ENCODE measurements at regions not wholly inside any gene's neighbourhood (a gene's known extent, or its start where the extent isn't known, plus 50 kb on each side); places are given as distances from the start of the nearest gene placed in this dataset.

- Histone ChIP-seq H3K27me3 (ENCODE audit: insufficient read depth in 3 of 3, low read length in 2 of 3) (no peaks in the 10 kb centered on the region), H3K27ac (no peak overlapping the region), H3K9me3 (no peaks in the 10 kb centered on the region), H3K36me3 (ENCODE audit: insufficient read depth in 1 of 2, low read depth in 1 of 2) (no peaks in the 10 kb centered on the region), H3K4me3 (no peak overlapping the region), H3K4me1 (no peaks in the 10 kb centered on the region)
- ATAC-seq (no peak), DNase-seq (no peak)
- intact Hi-C loops (cut with DNase I), result no loop called here
- TF ChIP-seq, protein P1, sequence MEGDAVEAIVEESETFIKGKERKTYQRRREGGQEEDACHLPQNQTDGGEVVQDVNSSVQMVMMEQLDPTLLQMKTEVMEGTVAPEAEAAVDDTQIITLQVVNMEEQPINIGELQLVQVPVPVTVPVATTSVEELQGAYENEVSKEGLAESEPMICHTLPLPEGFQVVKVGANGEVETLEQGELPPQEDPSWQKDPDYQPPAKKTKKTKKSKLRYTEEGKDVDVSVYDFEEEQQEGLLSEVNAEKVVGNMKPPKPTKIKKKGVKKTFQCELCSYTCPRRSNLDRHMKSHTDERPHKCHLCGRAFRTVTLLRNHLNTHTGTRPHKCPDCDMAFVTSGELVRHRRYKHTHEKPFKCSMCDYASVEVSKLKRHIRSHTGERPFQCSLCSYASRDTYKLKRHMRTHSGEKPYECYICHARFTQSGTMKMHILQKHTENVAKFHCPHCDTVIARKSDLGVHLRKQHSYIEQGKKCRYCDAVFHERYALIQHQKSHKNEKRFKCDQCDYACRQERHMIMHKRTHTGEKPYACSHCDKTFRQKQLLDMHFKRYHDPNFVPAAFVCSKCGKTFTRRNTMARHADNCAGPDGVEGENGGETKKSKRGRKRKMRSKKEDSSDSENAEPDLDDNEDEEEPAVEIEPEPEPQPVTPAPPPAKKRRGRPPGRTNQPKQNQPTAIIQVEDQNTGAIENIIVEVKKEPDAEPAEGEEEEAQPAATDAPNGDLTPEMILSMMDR (IDR thresholded peaks at IDR 0.05), result no peak
These were observed 138.8 kb upstream of the POC5 start for GRCh38 chr5:75856056-75856455.

DNA sequence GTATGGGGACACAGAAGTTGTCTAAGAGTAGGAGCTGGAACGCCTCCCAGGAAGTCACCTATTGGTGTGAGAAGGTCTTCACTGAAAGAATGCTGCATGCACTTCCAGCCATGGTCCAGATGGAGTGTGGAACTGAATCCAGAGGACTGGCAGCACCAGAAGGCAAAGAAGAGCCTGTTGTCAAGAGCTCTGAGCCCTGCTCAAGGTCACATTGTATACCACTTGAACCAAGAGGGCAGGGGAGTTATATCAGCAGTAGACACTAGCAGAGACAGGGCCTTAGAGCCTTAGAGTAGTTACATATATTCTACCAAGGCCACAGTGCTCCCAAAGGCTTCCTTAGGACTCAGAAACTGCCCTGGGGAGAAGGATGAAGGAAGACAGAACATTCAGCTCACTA is 130.8 kb upstream of the POC5 start:
- TF ChIP-seq, protein P1 (IDR thresholded peaks at IDR 0.05), result no peak
- DNase-seq (no peak), ATAC-seq (no peak)
- Histone ChIP-seq H3K4me1 (no peaks in the 10 kb centered on the region), H3K9me3 (no peaks in the 10 kb centered on the region), H3K27ac (no peak overlapping the region), H3K27me3 (ENCODE audit: insufficient read depth in 3 of 3, low read length in 2 of 3) (no peaks in the 10 kb centered on the region), H3K4me3 (no peak overlapping the region), H3K36me3 (ENCODE audit: insufficient read depth in 1 of 2, low read depth in 1 of 2) (no peaks in the 10 kb centered on the region)
- 62 to 69% (median 69%) methylated on average over 1 of the region's 1 CpG for WGBS, 3 donors
- intact Hi-C loops (cut with DNase I), result no loop called here

- 50 to 69% (median 55%) methylated on average over 1 of the region's 1 CpG for WGBS, 3 donors
- intact Hi-C loops (cut with DNase I), result no loop called here
- TF ChIP-seq, protein P1 (IDR thresholded peaks at IDR 0.05), result no peak
- Histone ChIP-seq H3K27ac (no peak overlapping the region), H3K4me1 (no peaks in the 10 kb centered on the region), H3K27me3 (ENCODE audit: insufficient read depth in 3 of 3, low read length in 2 of 3) (no peaks in the 10 kb centered on the region), H3K36me3 (ENCODE audit: insufficient read depth in 1 of 2, low read depth in 1 of 2) (no peaks in the 10 kb centered on the region), H3K4me3 (no peak overlapping the region), H3K9me3 (no peaks in the 10 kb centered on the region)
- no peak for DNase-seq
- no peak for ATAC-seq
These were observed 130.4 kb upstream of the POC5 start for GRCh38 chr5:75847561-75848021.

DNA sequence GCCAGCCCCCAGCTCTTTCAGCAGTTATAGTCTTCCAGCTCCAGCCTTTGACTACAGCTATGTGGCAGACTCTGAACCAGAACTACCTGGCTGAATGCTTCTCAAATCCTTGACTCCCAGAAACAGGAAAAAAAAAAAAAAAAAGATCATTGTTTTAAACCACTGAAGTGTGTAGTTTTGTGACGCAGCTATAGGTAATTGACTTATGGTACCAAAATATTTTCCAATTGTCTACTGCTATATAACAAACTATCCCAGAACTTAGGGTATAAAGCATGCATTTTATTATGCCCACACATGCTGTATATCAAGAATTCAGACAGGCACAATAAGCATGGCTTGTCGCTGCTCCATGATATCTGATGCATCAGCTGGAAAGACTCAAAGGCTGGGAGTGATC is 127.1 kb upstream of the POC5 start:
- intact Hi-C loops (cut with DNase I), result no loop called here
- no peak overlapping the region for H3K27ac ChIP-seq

GRCh38 chr5:75843319-75843718 is 126.1 kb upstream of the POC5 start:
- no peak for ATAC-seq
- no peaks in the 10 kb centered on the region for H3K36me3 ChIP-seq (ENCODE audit: insufficient read depth in 1 of 2, low read depth in 1 of 2)
- 61 to 76% (median 70%) methylated on average over 4 of the region's 4 CpGs for WGBS, 3 donors
- no peak for DNase-seq
- TF ChIP-seq, protein P1 (IDR thresholded peaks at IDR 0.05), result no peak
- no peak overlapping the region for H3K4me3 ChIP-seq
- no peaks in the 10 kb centered on the region for H3K4me1 ChIP-seq
- intact Hi-C loops (cut with DNase I), result no loop called here
- H3K9me3 ChIP-seq, result no peaks in the 10 kb centered on the region
- no peaks in the 10 kb centered on the region for H3K27me3 ChIP-seq (ENCODE audit: insufficient read depth in 3 of 3, low read length in 2 of 3)
- no peak overlapping the region for H3K27ac ChIP-seq

More for the DNA sequence above, 127.1 kb upstream of the POC5 start:
- Histone ChIP-seq H3K9me3 (no peaks in the 10 kb centered on the region), H3K27me3 (ENCODE audit: insufficient read depth in 3 of 3, low read length in 2 of 3) (no peaks in the 10 kb centered on the region), H3K4me1 (no peaks in the 10 kb centered on the region), H3K36me3 (ENCODE audit: insufficient read depth in 1 of 2, low read depth in 1 of 2) (no peaks in the 10 kb centered on the region), H3K4me3 (no peak overlapping the region)
- 80 to 96% (median 85%) methylated on average over 2 of the region's 2 CpGs for WGBS, 3 donors
- TF ChIP-seq, protein P1 (IDR thresholded peaks at IDR 0.05), result no peak
- DNase-seq, result no peak
- no peak for ATAC-seq

Measured in psoas muscle (tissue), 7 donors.